Calu3 (cell line): ENCODE measurements at regions not wholly inside any gene's neighbourhood (a gene's known extent, or its start where the extent isn't known, plus 50 kb on each side); places are given as distances from the start of the nearest gene placed in this dataset.

Source experiments
- BruUV-seq: library from RNA; stranded (reverse); fragments of 400-500 nt; replicated peaks from 2 replicates; lab custom pipeline; 2021; lab: Mats Ljungman, UMichigan
- CTCF ChIA-PET: fragments of 300-600 bp; sonication (Branson Sonifier 250); formaldehyde crosslinking; loops from one replicate; lab custom pipeline; 2022; ENCODE audit warnings: antibody characterized with exemption; lab: Charles Lee
- DNase-seq: peaks from one replicate; pipeline ENCODE4 v3.0.0; 2022
- H3K27ac Mint-ChIP-seq: one replicate; pipeline ENCODE4 v1.8.0; 2022; ENCODE audit warnings: mixed read lengths; ENCODE audit not compliant: unreplicated experiment
- H3K27me3 Mint-ChIP-seq: one replicate; pipeline ENCODE4 v1.8.0; 2022; ENCODE audit warnings: mixed read lengths; ENCODE audit not compliant: unreplicated experiment
- H3K36me3 Mint-ChIP-seq: one replicate; pipeline ENCODE4 v1.8.0; 2022; ENCODE audit warnings: mild to moderate bottlenecking, moderate library complexity, mixed read lengths; ENCODE audit not compliant: insufficient read depth, unreplicated experiment
- H3K4me1 Mint-ChIP-seq: one replicate; pipeline ENCODE4 v1.8.0; 2022; ENCODE audit warnings: mild to moderate bottlenecking, low read depth, mixed read lengths; ENCODE audit not compliant: unreplicated experiment
- H3K4me3 Mint-ChIP-seq: one replicate; pipeline ENCODE4 v1.8.0; 2022; ENCODE audit warnings: mild to moderate bottlenecking, low read depth, moderate library complexity, mixed read lengths; ENCODE audit not compliant: unreplicated experiment
- H3K9me3 Mint-ChIP-seq: one replicate; pipeline ENCODE4 v1.8.0; 2022; ENCODE audit warnings: low read depth, mixed read lengths; ENCODE audit not compliant: unreplicated experiment
- intact Hi-C: fragments of 100-400 bp; cut with micrococcal nuclease; formaldehyde crosslinking; loops from one replicate; pipeline ENCODE4 v1.10.0; 2022; ENCODE audit not compliant: unreplicated experiment
- TF ChIP-seq, protein P1 (sequence below): fragments of 200-600 bp; IDR thresholded peaks from one replicate; pipeline ENCODE4 v1.8.0; 2022; ENCODE audit warnings: antibody characterized with exemption; ENCODE audit not compliant: unreplicated experiment

DNA sequence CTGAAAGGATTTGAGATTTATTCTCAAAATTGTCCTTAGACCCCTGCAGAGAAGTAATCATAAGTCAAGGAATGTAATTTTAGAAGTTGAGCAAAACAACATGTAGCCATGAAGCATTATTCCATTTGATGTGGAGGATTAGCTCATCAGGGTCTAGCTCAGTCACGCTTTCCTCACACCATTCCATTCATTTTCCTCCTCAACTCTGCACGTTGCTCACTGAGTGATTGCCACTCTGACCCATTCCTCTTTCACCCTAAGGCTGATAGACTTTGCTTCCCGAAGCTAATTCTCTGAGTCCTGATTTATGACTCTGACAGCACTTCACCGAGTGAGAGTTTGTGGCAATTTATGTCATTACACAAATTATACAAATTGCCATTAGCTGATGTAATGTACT is 820.6 kb upstream of the PIK3C3 start:
- no peaks in the 10 kb centered on the region for H3K4me1 Mint-ChIP-seq
- CTCF ChIA-PET: no interaction called here
- H3K27ac Mint-ChIP-seq: no peak overlapping the region
- H3K27me3 Mint-ChIP-seq: no peaks in the 10 kb centered on the region
- no peak overlapping the region for H3K4me3 Mint-ChIP-seq
- peaks cover 7% of the 10 kb centered on the region for H3K9me3 Mint-ChIP-seq
- no TSS peak for BruUV-seq
- TF ChIP-seq, protein P1, sequence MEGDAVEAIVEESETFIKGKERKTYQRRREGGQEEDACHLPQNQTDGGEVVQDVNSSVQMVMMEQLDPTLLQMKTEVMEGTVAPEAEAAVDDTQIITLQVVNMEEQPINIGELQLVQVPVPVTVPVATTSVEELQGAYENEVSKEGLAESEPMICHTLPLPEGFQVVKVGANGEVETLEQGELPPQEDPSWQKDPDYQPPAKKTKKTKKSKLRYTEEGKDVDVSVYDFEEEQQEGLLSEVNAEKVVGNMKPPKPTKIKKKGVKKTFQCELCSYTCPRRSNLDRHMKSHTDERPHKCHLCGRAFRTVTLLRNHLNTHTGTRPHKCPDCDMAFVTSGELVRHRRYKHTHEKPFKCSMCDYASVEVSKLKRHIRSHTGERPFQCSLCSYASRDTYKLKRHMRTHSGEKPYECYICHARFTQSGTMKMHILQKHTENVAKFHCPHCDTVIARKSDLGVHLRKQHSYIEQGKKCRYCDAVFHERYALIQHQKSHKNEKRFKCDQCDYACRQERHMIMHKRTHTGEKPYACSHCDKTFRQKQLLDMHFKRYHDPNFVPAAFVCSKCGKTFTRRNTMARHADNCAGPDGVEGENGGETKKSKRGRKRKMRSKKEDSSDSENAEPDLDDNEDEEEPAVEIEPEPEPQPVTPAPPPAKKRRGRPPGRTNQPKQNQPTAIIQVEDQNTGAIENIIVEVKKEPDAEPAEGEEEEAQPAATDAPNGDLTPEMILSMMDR: no peak
- intact Hi-C loops: no loop called here
- DNase-seq: no peak
- no peaks in the 10 kb centered on the region for H3K36me3 Mint-ChIP-seq

DNA sequence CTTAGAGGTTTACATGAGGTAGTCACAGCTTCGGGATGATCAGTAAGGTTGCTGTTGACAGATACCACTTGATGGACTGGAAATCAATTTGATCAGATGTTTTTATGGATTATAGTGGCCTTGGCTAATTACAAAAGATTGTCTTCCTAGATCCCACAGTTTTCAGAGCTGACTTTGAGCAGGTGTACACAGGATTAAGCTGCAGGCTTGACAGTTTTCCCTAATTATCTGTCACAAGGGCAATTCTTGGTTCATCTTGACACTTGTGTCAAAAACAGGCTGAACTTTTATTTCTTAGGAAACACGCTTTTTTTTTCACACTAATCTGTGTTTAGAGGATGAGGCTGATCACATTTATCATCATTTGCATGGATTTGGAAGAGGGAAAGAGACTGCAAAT is 824.0 kb upstream of the PIK3C3 start:
- TF ChIP-seq, protein P1: no peak
- Mint-ChIP-seq H3K4me3 (no peak overlapping the region), H3K27me3 (no peaks in the 10 kb centered on the region), H3K36me3 (no peaks in the 10 kb centered on the region), H3K9me3 (peaks cover 8% of the 10 kb centered on the region), H3K27ac (no peak overlapping the region), H3K4me1 (no peaks in the 10 kb centered on the region)
- intact Hi-C loops: no loop called here
- CTCF ChIA-PET: no interaction called here
- DNase-seq: no peak
- no TSS peak for BruUV-seq

DNA sequence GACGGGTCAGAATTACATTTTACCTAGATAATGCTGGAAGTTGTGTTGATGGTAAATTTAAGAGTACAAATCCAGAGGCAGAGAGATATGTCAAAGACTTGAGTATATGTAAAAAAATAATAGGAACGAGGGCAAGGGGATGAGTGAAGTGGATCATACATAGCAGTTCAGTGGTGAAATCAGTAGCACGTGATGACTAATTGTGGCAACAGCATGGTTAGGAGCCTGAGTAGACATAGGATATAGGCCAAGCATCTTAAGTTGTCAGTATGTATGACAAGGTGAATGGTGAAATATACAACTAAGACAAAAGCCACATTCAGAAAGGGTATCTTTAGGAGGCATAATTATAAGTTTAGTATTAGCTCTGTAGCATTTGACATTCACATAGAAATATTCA is 826.5 kb upstream of the PIK3C3 start:
- intact Hi-C loops: no loop called here
- CTCF ChIA-PET: no interaction called here
- no peak overlapping the region for H3K4me3 Mint-ChIP-seq
- no peak for DNase-seq
- TF ChIP-seq, protein P1: no peak
- BruUV-seq: no TSS peak
- H3K27ac Mint-ChIP-seq: no peak overlapping the region
- peaks cover 4% of the 10 kb centered on the region for H3K9me3 Mint-ChIP-seq
- no peaks in the 10 kb centered on the region for H3K27me3 Mint-ChIP-seq
- no peaks in the 10 kb centered on the region for H3K4me1 Mint-ChIP-seq
- no peaks in the 10 kb centered on the region for H3K36me3 Mint-ChIP-seq

DNA sequence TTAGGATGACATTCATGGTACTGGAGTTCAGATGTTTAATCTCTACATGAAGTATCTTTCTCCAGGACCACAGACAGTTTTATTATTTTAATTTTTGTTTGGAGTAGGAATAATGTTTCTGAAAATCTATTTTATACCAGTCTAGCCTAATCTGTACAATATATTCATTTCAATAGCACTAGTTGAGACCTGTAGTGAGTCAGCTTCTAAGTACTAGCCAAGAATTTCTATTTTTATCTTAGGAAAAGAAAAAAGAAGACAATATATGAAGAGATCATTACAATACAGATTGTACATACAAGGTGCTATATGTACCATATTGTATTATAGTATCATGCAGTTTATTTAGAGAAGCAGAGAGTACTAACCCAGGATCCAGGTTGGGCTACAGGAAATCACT is 826.9 kb upstream of the PIK3C3 start:
- intact Hi-C loops: no loop called here
- CTCF ChIA-PET: no interaction called here
- TF ChIP-seq, protein P1: no peak
- peaks cover 4% of the 10 kb centered on the region for H3K9me3 Mint-ChIP-seq
- no peaks in the 10 kb centered on the region for H3K36me3 Mint-ChIP-seq
- H3K27ac Mint-ChIP-seq: no peak overlapping the region
- no peak for DNase-seq
- H3K27me3 Mint-ChIP-seq: no peaks in the 10 kb centered on the region
- no peaks in the 10 kb centered on the region for H3K4me1 Mint-ChIP-seq
- no TSS peak for BruUV-seq
- no peak overlapping the region for H3K4me3 Mint-ChIP-seq
